ENCODE measurements at regions not wholly inside any gene's neighbourhood (a gene's known extent, or its start where the extent isn't known, plus 50 kb on each side); places are given as distances from the start of the nearest gene placed in this dataset.

DNA sequence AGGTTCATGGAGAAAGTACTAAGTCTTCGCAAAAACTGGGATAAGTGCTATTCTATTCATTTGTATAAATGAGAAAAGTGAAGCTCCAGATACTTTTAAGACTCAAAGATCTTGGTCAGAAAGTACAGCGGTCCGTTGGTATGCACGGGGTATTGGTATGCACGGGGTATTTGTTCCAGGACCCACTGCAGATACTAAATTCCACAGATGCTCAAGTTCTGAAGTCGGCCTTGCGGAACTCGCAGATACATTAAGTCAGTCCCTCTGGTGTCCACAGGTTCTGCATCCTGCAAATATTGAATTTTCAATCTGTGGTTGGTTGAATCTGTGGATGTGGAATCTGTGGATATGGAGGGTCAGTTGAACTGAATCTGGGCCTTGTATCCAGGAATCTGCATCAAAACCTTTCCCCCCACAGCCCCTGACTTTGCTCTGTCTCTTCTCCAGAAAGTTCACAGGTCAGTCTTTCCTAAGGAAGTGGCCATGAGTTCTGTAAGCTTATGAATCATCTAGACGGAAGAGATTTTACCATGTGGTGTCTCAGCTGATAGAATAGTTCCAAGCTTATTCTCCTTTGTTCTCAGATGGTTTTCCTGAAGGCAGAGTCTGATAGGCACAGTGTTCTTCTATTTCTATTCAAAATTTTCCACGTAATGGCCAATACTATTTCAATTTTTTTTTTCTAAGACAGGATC lies 274.7 kb downstream of the NEDD1 start:
- H3K18ac ChIP-seq (ENCODE audit: low read depth in 1 of 2, low read length in 2 of 2) = no peak overlapping the region
- H3K14ac ChIP-seq (ENCODE audit: low read length in 2 of 2) = no peak overlapping the region

DNA sequence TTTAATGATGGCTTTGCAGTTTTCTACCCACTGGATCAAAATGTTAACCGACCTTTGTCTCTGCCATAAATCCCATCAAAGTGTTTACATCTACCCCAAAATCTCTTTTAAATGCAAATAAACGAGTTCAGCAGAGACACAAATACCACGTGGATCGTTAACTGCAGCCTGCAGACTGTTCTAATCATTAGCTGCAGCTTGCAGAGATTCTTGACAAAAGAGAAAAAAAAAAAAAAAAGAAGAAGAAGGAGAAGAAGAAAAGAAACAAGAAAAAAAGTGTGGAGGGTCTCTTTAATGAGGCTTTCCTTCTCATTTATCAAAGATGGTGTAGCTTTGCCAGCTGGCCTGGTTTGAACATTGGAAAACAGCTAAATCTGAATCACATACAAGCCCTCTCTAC lies 275.7 kb downstream of the NEDD1 start:
- Histone ChIP-seq H2BK120ac (ENCODE audit: low read depth, low read length) (no peak overlapping the region), H2BK12ac (ENCODE audit: low read length in 2 of 2) (no peak overlapping the region), H3K14ac (ENCODE audit: low read length in 2 of 2) (no peak overlapping the region), H3K27me3 (ENCODE audit: control insufficient read depth in 1 of 2, insufficient read depth in 1 of 2, low read length in 2 of 2) (no peaks in the 10 kb centered on the region), H3K4me3 (ENCODE audit: insufficient read depth in 1 of 2, low read depth in 1 of 2, low read length in 2 of 2) (no peak overlapping the region), H3K23ac (ENCODE audit: low read length in 2 of 2) (no peak overlapping the region), H2BK5ac (ENCODE audit: low read depth, low read length, poor library complexity, severe bottlenecking) (no peak overlapping the region), H4K91ac (ENCODE audit: low read length) (no peak overlapping the region), H3K4ac (ENCODE audit: low read depth in 1 of 2, low read length in 2 of 2) (no peak overlapping the region), H4K8ac (ENCODE audit: low read length) (no peak overlapping the region), H3K4me2 (ENCODE audit: low read length, poor library complexity, severe bottlenecking) (no peak overlapping the region), H3K18ac (ENCODE audit: low read depth in 1 of 2, low read length in 2 of 2) (no peak overlapping the region), H3K36me3 (ENCODE audit: control insufficient read depth in 1 of 2, insufficient read depth in 2 of 2, low read depth in 1 of 2, low read length in 2 of 2) (no peaks in the 10 kb centered on the region), H2AK5ac (ENCODE audit: low read length, severe bottlenecking) (no peak overlapping the region), H3K9me3 (ENCODE audit: control insufficient read depth, low read length) (peaks cover 17% of the 10 kb centered on the region), H3K27ac (ENCODE audit: low read length, poor library complexity, severe bottlenecking) (no peak overlapping the region), H3K9ac (ENCODE audit: low read length) (no peak overlapping the region), H2AFZ (ENCODE audit: low read depth, low read length) (no peak overlapping the region), H3K79me1 (replicated peaks; ENCODE audit: low read length, poor library complexity, severe bottlenecking) (no peaks in the 10 kb centered on the region), H3K4me1 (ENCODE audit: control insufficient read depth, insufficient read depth, low read depth, low read length) (peaks cover 3% of the 10 kb centered on the region), H2BK15ac (ENCODE audit: low read depth, poor library complexity, severe bottlenecking) (no peak overlapping the region)
- no peak for DNase-seq
- 42% methylated on average over 4 of the region's 4 CpGs for WGBS

More for the DNA sequence above, 274.7 kb downstream of the NEDD1 start:
- Histone ChIP-seq H2BK120ac (ENCODE audit: low read depth, low read length) (no peak overlapping the region), H2AK5ac (ENCODE audit: low read length, severe bottlenecking) (peak overlapping the region; percentile 67), H3K4me2 (ENCODE audit: low read length, poor library complexity, severe bottlenecking) (no peak overlapping the region), H3K23ac (ENCODE audit: low read length in 2 of 2) (no peak overlapping the region), H2BK12ac (ENCODE audit: low read length in 2 of 2) (no peak overlapping the region), H4K91ac (ENCODE audit: low read length) (no peak overlapping the region), H3K27me3 (ENCODE audit: control insufficient read depth in 1 of 2, insufficient read depth in 1 of 2, low read length in 2 of 2) (no peaks in the 10 kb centered on the region), H3K9me3 (ENCODE audit: control insufficient read depth, low read length) (peaks cover 16% of the 10 kb centered on the region), H3K36me3 (ENCODE audit: control insufficient read depth in 1 of 2, insufficient read depth in 2 of 2, low read depth in 1 of 2, low read length in 2 of 2) (no peaks in the 10 kb centered on the region), H3K4me3 (ENCODE audit: insufficient read depth in 1 of 2, low read depth in 1 of 2, low read length in 2 of 2) (no peak overlapping the region), H3K27ac (ENCODE audit: low read length, poor library complexity, severe bottlenecking) (peak overlapping the region; percentile 81), H3K4me1 (ENCODE audit: control insufficient read depth, insufficient read depth, low read depth, low read length) (peaks cover 5% of the 10 kb centered on the region), H2BK15ac (ENCODE audit: low read depth, poor library complexity, severe bottlenecking) (no peak overlapping the region), H3K4ac (ENCODE audit: low read depth in 1 of 2, low read length in 2 of 2) (no peak overlapping the region), H2AFZ (ENCODE audit: low read depth, low read length) (no peak overlapping the region), H3K79me1 (replicated peaks; ENCODE audit: low read length, poor library complexity, severe bottlenecking) (no peaks in the 10 kb centered on the region), H3K9ac (ENCODE audit: low read length) (no peak overlapping the region), H4K8ac (ENCODE audit: low read length) (no peak overlapping the region), H2BK5ac (ENCODE audit: low read depth, low read length, poor library complexity, severe bottlenecking) (no peak overlapping the region)
- no peak for DNase-seq
- WGBS = 70% methylated on average over 10 of the region's 10 CpGs

DNA sequence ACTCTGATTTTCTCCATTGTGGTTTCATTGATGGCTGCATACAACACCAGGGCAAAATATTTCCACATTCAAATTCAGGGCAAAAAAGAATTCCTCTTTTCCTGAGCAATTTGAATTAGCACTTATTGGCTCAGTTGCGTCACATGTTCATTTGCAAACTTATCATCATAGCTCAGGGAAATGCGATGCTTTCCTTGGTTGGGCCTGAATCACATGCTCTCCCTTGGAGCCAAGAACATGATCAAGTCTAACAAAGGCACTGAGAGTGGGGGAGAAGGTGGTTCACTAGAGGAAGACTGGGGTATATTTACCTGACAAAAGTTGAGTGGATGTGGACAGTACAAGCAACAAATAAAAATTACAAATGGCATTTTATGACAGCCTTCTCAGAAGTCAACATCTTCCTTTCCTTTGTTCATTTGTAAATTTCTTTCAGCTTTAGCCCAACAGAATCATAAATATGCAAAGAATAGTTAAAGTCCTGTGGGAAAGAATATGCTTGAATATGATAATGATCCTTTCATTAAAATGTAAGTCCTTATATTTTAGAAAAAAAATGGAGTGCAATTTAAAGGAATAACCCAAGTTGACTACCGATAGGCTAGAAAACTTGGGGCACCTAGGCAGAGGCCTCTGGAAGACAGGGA lies 277.2 kb downstream of the NEDD1 start:
- Histone ChIP-seq H2BK5ac (ENCODE audit: low read depth, low read length, poor library complexity, severe bottlenecking) (no peak overlapping the region), H3K4ac (ENCODE audit: low read depth in 1 of 2, low read length in 2 of 2) (no peak overlapping the region), H3K4me2 (ENCODE audit: low read length, poor library complexity, severe bottlenecking) (no peak overlapping the region), H2AK5ac (ENCODE audit: low read length, severe bottlenecking) (peak overlapping the region; percentile 6), H3K27me3 (ENCODE audit: control insufficient read depth in 1 of 2, insufficient read depth in 1 of 2, low read length in 2 of 2) (no peaks in the 10 kb centered on the region), H3K79me1 (replicated peaks; ENCODE audit: low read length, poor library complexity, severe bottlenecking) (no peaks in the 10 kb centered on the region), H4K91ac (ENCODE audit: low read length) (no peak overlapping the region), H2BK12ac (ENCODE audit: low read length in 2 of 2) (no peak overlapping the region), H3K14ac (ENCODE audit: low read length in 2 of 2) (no peak overlapping the region), H3K27ac (ENCODE audit: low read length, poor library complexity, severe bottlenecking) (no peak overlapping the region), H3K23ac (ENCODE audit: low read length in 2 of 2) (no peak overlapping the region), H2BK120ac (ENCODE audit: low read depth, low read length) (no peak overlapping the region), H4K8ac (ENCODE audit: low read length) (no peak overlapping the region), H2BK15ac (ENCODE audit: low read depth, poor library complexity, severe bottlenecking) (no peak overlapping the region), H2AFZ (ENCODE audit: low read depth, low read length) (no peak overlapping the region), H3K9me3 (ENCODE audit: control insufficient read depth, low read length) (peaks cover 21% of the 10 kb centered on the region), H3K4me1 (ENCODE audit: control insufficient read depth, insufficient read depth, low read depth, low read length) (peaks cover 3% of the 10 kb centered on the region), H3K36me3 (ENCODE audit: control insufficient read depth in 1 of 2, insufficient read depth in 2 of 2, low read depth in 1 of 2, low read length in 2 of 2) (no peaks in the 10 kb centered on the region), H3K9ac (ENCODE audit: low read length) (no peak overlapping the region), H3K18ac (ENCODE audit: low read depth in 1 of 2, low read length in 2 of 2) (no peak overlapping the region), H3K4me3 (ENCODE audit: insufficient read depth in 1 of 2, low read depth in 1 of 2, low read length in 2 of 2) (no peak overlapping the region)
- WGBS = 90% methylated on average over 3 of the region's 3 CpGs
- no peak for DNase-seq

DNA sequence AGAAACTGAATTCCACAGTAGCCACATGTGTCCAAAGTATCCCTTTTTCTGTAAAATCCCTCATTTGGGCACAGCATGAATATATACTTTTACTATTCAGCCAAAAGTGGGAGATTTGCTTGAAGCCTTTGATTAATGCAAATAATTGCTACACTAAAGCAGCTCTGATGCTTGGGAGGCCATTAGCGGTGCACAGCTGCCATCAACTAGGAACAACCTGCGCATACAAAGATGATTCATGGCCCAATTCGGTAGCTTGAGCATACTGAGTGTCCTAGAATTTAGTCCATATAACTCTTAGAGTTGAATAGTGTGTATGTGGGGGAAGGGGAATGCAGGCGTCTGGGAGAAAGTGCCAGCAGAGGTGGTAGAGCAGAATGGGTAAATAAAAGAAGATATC lies 277.0 kb upstream of the RMST start:
- Histone ChIP-seq H3K18ac (ENCODE audit: low read depth in 1 of 2, low read length in 2 of 2) (no peak overlapping the region), H3K4me2 (ENCODE audit: low read length, poor library complexity, severe bottlenecking) (no peak overlapping the region), H2BK5ac (ENCODE audit: low read depth, low read length, poor library complexity, severe bottlenecking) (no peak overlapping the region)

More for the DNA sequence above, 277.0 kb upstream of the RMST start:
- WGBS = 84% methylated on average over 4 of the region's 4 CpGs
- Histone ChIP-seq H3K9me3 (ENCODE audit: control insufficient read depth, low read length) (peaks cover 21% of the 10 kb centered on the region), H2BK15ac (ENCODE audit: low read depth, poor library complexity, severe bottlenecking) (no peak overlapping the region), H3K27ac (ENCODE audit: low read length, poor library complexity, severe bottlenecking) (no peak overlapping the region), H2BK120ac (ENCODE audit: low read depth, low read length) (no peak overlapping the region), H3K79me1 (replicated peaks; ENCODE audit: low read length, poor library complexity, severe bottlenecking) (no peaks in the 10 kb centered on the region), H2BK12ac (ENCODE audit: low read length in 2 of 2) (no peak overlapping the region), H3K4me1 (ENCODE audit: control insufficient read depth, insufficient read depth, low read depth, low read length) (peaks cover 3% of the 10 kb centered on the region), H4K8ac (ENCODE audit: low read length) (no peak overlapping the region), H3K36me3 (ENCODE audit: control insufficient read depth in 1 of 2, insufficient read depth in 2 of 2, low read depth in 1 of 2, low read length in 2 of 2) (no peaks in the 10 kb centered on the region), H3K23ac (ENCODE audit: low read length in 2 of 2) (no peak overlapping the region), H3K4ac (ENCODE audit: low read depth in 1 of 2, low read length in 2 of 2) (no peak overlapping the region), H2AFZ (ENCODE audit: low read depth, low read length) (no peak overlapping the region), H3K27me3 (ENCODE audit: control insufficient read depth in 1 of 2, insufficient read depth in 1 of 2, low read length in 2 of 2) (no peaks in the 10 kb centered on the region), H2AK5ac (ENCODE audit: low read length, severe bottlenecking) (no peak overlapping the region), H3K14ac (ENCODE audit: low read length in 2 of 2) (no peak overlapping the region), H3K4me3 (ENCODE audit: insufficient read depth in 1 of 2, low read depth in 1 of 2, low read length in 2 of 2) (no peak overlapping the region), H3K9ac (ENCODE audit: low read length) (no peak overlapping the region), H4K91ac (ENCODE audit: low read length) (no peak overlapping the region)
- no peak for DNase-seq
